Retinal pigment epithelial cell (primary cell): ENCODE measurements at regions not wholly inside any gene's neighbourhood (a gene's known extent, or its start where the extent isn't known, plus 50 kb on each side); places are given as distances from the start of the nearest gene placed in this dataset.

Experiments used
- DNase-seq: peaks from one replicate; pipeline ENCODE4 v3.0.0-alpha.2; 2010; ENCODE audit warnings: low read depth
- H3K4me3 ChIP-seq: 2 replicates; pipeline ENCODE4 v1.5.1; 2011; ENCODE audit warnings: mild to moderate bottlenecking, low read length, control low read depth, moderate library complexity
- TF ChIP-seq, protein P1 (sequence below): conservative IDR thresholded peaks from 2 replicates; pipeline ENCODE4 v1.5.1; 2011; ENCODE audit warnings: low read depth, low read length, control low read depth, inconsistent platforms

DNA sequence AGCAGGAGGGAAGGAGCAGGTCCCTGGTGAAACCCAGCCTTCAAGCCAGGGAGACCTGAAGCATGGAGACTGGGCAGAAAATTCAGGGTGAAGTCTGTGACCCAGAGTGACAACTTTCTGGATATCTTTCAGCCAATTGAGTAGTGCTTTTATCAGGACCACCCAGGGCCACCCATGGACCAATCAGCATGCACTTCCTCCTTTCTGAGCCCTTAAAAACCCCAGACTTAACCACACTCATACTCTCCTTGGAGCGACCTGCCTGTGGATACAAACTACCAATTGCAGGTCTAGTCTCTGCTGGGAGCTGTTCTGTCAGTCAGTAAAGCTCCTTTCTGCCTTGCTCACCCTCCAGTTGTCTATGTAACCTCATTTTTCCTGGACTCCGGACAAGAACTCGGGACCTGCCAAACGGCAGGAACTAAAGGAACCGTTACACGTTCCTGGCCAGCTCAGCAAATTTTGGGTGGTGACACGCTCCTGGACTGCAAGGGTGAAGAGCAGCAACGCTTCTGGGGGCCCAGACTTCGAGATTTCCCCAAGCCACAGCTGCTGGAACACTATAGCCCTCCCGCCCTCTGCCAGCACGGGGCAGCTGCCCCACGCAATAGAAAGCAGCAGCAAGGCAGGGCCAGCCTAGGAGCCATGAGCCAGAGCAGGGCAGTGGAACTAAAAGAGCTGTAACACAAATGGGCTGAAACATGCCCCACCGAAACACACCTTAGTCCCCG lies 1183.4 kb downstream of the AMY1C start:
- TF ChIP-seq, protein P1, sequence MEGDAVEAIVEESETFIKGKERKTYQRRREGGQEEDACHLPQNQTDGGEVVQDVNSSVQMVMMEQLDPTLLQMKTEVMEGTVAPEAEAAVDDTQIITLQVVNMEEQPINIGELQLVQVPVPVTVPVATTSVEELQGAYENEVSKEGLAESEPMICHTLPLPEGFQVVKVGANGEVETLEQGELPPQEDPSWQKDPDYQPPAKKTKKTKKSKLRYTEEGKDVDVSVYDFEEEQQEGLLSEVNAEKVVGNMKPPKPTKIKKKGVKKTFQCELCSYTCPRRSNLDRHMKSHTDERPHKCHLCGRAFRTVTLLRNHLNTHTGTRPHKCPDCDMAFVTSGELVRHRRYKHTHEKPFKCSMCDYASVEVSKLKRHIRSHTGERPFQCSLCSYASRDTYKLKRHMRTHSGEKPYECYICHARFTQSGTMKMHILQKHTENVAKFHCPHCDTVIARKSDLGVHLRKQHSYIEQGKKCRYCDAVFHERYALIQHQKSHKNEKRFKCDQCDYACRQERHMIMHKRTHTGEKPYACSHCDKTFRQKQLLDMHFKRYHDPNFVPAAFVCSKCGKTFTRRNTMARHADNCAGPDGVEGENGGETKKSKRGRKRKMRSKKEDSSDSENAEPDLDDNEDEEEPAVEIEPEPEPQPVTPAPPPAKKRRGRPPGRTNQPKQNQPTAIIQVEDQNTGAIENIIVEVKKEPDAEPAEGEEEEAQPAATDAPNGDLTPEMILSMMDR, result no peak

DNA sequence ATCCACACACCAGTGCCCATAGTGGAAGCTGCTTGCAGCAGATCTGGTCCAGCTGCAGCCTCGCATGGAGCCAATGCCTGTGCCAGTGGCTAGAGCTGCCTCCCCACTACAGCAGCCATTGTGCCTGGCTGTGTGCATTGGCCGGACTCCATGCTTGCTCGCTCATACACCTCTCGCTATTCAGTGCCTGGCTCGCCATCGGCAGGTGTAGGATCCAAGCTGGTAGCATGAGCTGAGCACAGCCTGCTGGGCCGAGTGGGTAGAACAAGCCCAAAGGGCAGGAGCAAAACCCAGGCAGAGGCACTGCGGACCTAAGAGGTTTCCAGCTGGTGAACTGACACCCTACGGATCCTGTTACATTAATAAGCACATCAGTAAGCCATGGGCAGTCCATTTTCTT lies 1184.1 kb downstream of the AMY1C start:
- DNase-seq, result no peak
- TF ChIP-seq, protein P1, result no peak
- H3K4me3 ChIP-seq, result no peak overlapping the region

More for the DNA sequence above, 1183.4 kb downstream of the AMY1C start:
- no peak for DNase-seq
- no peak overlapping the region for H3K4me3 ChIP-seq

DNA sequence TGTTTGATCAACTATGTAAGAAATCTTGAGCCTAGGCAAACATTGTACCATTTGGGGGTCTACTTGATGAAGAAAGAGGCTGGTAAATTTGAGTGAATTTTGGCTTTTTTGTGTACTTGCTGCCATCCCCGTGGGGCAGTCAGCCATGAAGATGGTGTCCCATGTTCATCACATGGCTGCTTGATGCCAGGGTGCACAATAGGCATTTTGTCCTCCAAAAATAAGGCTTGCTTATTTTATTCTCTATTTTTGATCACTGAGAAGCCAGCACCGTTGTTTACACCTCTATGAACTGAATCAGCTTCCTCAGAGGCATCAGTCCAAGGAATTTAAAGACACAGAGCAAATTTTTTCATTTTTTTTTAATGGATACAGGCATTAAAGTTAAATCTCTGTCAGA lies 1195.7 kb downstream of the AMY1C start:
- no peak for DNase-seq
- TF ChIP-seq, protein P1, result no peak
- no peak overlapping the region for H3K4me3 ChIP-seq

DNA sequence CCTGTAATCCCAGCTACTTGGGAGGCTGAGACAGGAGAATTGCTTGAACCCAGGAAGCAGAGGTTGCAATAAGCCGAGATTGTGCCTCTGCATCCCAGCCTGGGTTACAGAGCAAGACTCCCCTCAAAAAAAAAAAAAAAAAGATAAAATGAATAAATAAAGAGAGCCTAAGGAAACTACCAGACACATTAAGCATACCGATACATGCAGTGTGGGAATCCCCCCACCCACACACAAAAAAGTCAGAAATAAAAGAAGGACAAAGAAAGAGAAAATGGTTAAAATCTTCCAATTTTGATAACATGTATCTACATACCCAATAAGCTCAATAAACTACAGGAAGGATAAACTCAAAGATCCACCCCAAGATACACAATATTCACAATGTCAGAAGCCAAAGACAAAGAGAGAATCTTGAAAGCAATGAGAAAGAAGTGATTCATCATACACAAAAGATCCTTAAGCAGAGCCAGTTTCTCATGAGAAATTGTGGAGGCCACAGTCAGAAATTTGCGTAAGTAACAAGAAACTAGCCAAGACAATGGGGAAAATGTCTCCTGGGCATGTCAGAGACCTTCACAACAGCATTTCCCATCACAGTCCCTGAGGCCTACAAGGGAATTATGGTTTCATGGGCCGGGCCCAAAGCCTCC lies 1197.0 kb downstream of the AMY1C start:
- TF ChIP-seq, protein P1, result no peak

DNA sequence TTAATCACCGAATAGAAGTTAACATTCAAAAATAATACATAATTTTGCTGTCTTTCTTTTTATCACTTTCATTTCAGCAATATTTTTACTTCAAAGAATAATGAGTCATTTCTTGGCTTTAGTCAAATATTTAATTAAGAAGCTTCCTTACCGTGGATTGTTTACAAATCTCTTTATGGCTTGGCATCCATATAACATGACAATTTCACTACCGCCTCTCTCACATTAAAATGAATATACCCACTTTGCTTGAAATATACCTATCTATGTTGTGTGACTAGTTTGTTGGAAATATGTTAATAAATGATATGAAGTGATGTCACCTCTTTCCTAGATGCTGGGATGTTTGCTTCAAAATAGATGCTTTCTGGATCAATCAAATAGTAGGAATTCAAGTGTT lies 1203.9 kb downstream of the AMY1C start:
- no peak overlapping the region for H3K4me3 ChIP-seq
- DNase-seq, result no peak
- TF ChIP-seq, protein P1, result no peak

More for the DNA sequence above, 1197.0 kb downstream of the AMY1C start:
- DNase-seq, result no peak
- no peak overlapping the region for H3K4me3 ChIP-seq

DNA sequence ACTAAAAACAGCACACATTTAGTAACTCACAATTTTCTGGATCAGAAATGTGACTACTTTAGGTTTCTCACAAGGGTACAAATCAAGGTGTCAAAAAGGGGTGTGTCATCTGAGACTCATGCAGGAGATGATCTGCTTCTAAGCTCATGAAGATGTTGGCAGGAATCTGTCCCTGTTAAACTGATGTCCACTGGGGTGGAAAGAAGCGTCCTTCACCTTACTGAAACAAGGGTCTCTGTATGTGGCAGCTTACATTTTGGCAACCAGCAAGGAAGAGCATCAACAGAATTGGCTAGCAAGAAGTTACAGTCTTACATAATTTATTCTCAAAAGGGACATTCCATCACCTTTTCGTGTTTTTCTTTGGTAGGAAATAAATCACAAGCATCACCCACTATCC lies 1223.8 kb downstream of the AMY1C start:
- no peak for DNase-seq
- TF ChIP-seq, protein P1, result no peak
- no peak overlapping the region for H3K4me3 ChIP-seq

DNA sequence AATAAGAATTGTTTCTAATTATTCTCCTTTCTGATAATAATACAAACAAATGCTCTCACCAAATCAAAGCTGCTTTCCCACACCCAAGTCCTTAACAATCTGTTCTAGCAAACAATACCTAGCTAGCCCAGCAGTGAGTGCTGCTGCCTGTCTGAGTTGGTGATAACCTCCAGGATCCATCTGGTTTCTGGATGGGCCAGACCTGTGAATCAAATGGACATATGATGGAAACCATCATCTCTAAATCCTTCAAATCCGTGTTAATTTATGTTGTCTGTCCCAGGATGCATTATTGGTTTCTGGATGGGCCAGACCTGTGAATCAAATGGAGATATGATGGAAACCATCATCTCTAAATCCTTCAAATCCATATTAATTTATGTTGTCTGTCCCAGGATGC lies 1230.0 kb downstream of the AMY1C start:
- DNase-seq, result no peak
- TF ChIP-seq, protein P1, result no peak
- H3K4me3 ChIP-seq, result no peak overlapping the region
